Muscle layer of duodenum (tissue), 2 donors: ENCODE measurements at regions not wholly inside any gene's neighbourhood (a gene's known extent, or its start where the extent isn't known, plus 50 kb on each side); places are given as distances from the start of the nearest gene placed in this dataset.
"Not testable (repeated sequence)": the region's sequence is repeated elsewhere in the genome, so short reads cannot be mapped to it uniquely, and the experiment has no call there.

Experiments used
- H3K27ac ChIP-seq: one replicate; pipeline ENCODE4 v1.7.0; 2013; ENCODE audit warnings: mild to moderate bottlenecking, low read length
- H3K27me3 ChIP-seq: one replicate; pipeline ENCODE4 v1.7.0; 2013; ENCODE audit warnings: low read depth, mild to moderate bottlenecking, control low read depth, low read length
- H3K36me3 ChIP-seq, 2 donors: one replicate each; pipeline ENCODE4 v1.7.0; 2013; ENCODE audit warnings: low read length in 2 of 2, control low read depth in 1 of 2, mild to moderate bottlenecking in 1 of 2; ENCODE audit not compliant: insufficient read depth in 2 of 2, control insufficient read depth in 1 of 2
- H3K4me1 ChIP-seq, 2 donors: one replicate each; pipeline ENCODE4 v1.7.0; 2013; ENCODE audit warnings: low read length in 2 of 2, mild to moderate bottlenecking in 2 of 2, control low read depth in 1 of 2, moderate library complexity in 1 of 2; ENCODE audit not compliant: insufficient read depth in 2 of 2, control insufficient read depth in 1 of 2
- H3K4me3 ChIP-seq, 2 donors: one replicate each; pipeline ENCODE4 v1.7.0; 2013; ENCODE audit warnings: low read length in 2 of 2, low read depth in 1 of 2, mild to moderate bottlenecking in 1 of 2
- H3K9me3 ChIP-seq, 2 donors: one replicate each; pipeline ENCODE4 v1.7.0; 2013; ENCODE audit warnings: low read length in 2 of 2, control low read depth in 1 of 2, mild to moderate bottlenecking in 1 of 2; ENCODE audit not compliant: control insufficient read depth in 1 of 2
- donor health status: healthy.

- Histone ChIP-seq H3K4me1 (no peaks in the 10 kb centered on the region), H3K27me3 (no peaks in the 10 kb centered on the region), H3K36me3 (no peaks in the 10 kb centered on the region), H3K27ac (no peak overlapping the region), H3K9me3 (no peaks in the 10 kb centered on the region), H3K4me3 (no peak overlapping the region)
Observed at GRCh38 chr2:65779021-65779420, 346.6 kb upstream of the SPRED2 start.

GRCh38 chr2:65778137-65778536, 345.7 kb upstream of the SPRED2 start:
- no peak overlapping the region for H3K27ac ChIP-seq
- no peak overlapping the region for H3K4me3 ChIP-seq
- H3K4me1 ChIP-seq, result no peaks in the 10 kb centered on the region
- H3K27me3 ChIP-seq, result no peaks in the 10 kb centered on the region
- no peaks in the 10 kb centered on the region for H3K9me3 ChIP-seq
- H3K36me3 ChIP-seq, result no peaks in the 10 kb centered on the region

GRCh38 chr2:65775839-65776238, 343.4 kb upstream of the SPRED2 start:
- Histone ChIP-seq H3K4me1 (no peaks in the 10 kb centered on the region), H3K36me3 (no peaks in the 10 kb centered on the region), H3K27ac (no peak overlapping the region), H3K4me3 (no peak overlapping the region), H3K9me3 (no peaks in the 10 kb centered on the region), H3K27me3 (no peaks in the 10 kb centered on the region)

GRCh38 chr2:65767946-65768345, 335.5 kb upstream of the SPRED2 start:
- H3K36me3 ChIP-seq, result no peaks in the 10 kb centered on the region
- H3K9me3 ChIP-seq, result no peaks in the 10 kb centered on the region
- no peaks in the 10 kb centered on the region for H3K4me1 ChIP-seq
- H3K27ac ChIP-seq, result no peak overlapping the region
- no peak overlapping the region for H3K4me3 ChIP-seq
- no peaks in the 10 kb centered on the region for H3K27me3 ChIP-seq

- no peaks in the 10 kb centered on the region for H3K4me1 ChIP-seq
- H3K4me3 ChIP-seq, result no peak overlapping the region
- no peaks in the 10 kb centered on the region for H3K9me3 ChIP-seq
- no peak overlapping the region for H3K27ac ChIP-seq
- no peaks in the 10 kb centered on the region for H3K36me3 ChIP-seq
- no peaks in the 10 kb centered on the region for H3K27me3 ChIP-seq
Observed at GRCh38 chr2:65766768-65767267, 334.4 kb upstream of the SPRED2 start.

- no peak overlapping the region for H3K4me3 ChIP-seq
- H3K27me3 ChIP-seq, result no peaks in the 10 kb centered on the region
- no peaks in the 10 kb centered on the region for H3K36me3 ChIP-seq
- H3K4me1 ChIP-seq, result no peaks in the 10 kb centered on the region
- no peaks in the 10 kb centered on the region for H3K9me3 ChIP-seq
- no peak overlapping the region for H3K27ac ChIP-seq
Observed at GRCh38 chr2:65765376-65765775, 333.0 kb upstream of the SPRED2 start.

GRCh38 chr2:65762068-65762467, 329.7 kb upstream of the SPRED2 start:
- no peak overlapping the region for H3K27ac ChIP-seq
- H3K36me3 ChIP-seq, result no peaks in the 10 kb centered on the region
- no peaks in the 10 kb centered on the region for H3K27me3 ChIP-seq
- H3K4me3 ChIP-seq, result no peak overlapping the region
- peaks cover 0 to 3% of the 10 kb centered on the region in 2 donors for H3K9me3 ChIP-seq
- no peaks in the 10 kb centered on the region for H3K4me1 ChIP-seq

GRCh38 chr2:65754219-65754618, 321.8 kb upstream of the SPRED2 start:
- no peaks in the 10 kb centered on the region for H3K36me3 ChIP-seq
- H3K9me3 ChIP-seq, result peaks cover 0 to 8% of the 10 kb centered on the region in 2 donors
- no peak overlapping the region for H3K27ac ChIP-seq
- no peak overlapping the region for H3K4me3 ChIP-seq
- H3K4me1 ChIP-seq, result no peaks in the 10 kb centered on the region
- H3K27me3 ChIP-seq, result no peaks in the 10 kb centered on the region

GRCh38 chr2:65751408-65751807, 319.0 kb upstream of the SPRED2 start:
- Histone ChIP-seq H3K9me3 (no peaks in the 10 kb centered on the region), H3K36me3 (no peaks in the 10 kb centered on the region), H3K4me3 (no peak overlapping the region), H3K27ac (no peak overlapping the region), H3K27me3 (no peaks in the 10 kb centered on the region), H3K4me1 (no peaks in the 10 kb centered on the region)

- Histone ChIP-seq H3K27me3 (no peaks in the 10 kb centered on the region), H3K4me3 (no peak overlapping the region), H3K36me3 (no peaks in the 10 kb centered on the region), H3K27ac (no peak overlapping the region), H3K9me3 (no peaks in the 10 kb centered on the region), H3K4me1 (no peaks in the 10 kb centered on the region)
Observed at GRCh38 chr2:65749545-65749944, 317.1 kb upstream of the SPRED2 start.

GRCh38 chr2:65747875-65748274, 315.5 kb upstream of the SPRED2 start:
- not testable (repeated sequence) for H3K27me3 ChIP-seq, H3K27ac ChIP-seq, H3K36me3 ChIP-seq

GRCh38 chr2:65746931-65747675, 314.7 kb upstream of the SPRED2 start:
- no peaks in the 10 kb centered on the region for H3K27me3 ChIP-seq
- H3K9me3 ChIP-seq, result no peaks in the 10 kb centered on the region
- H3K4me1 ChIP-seq, result no peaks in the 10 kb centered on the region
- no peak overlapping the region for H3K4me3 ChIP-seq
- no peaks in the 10 kb centered on the region for H3K36me3 ChIP-seq
- no peak overlapping the region for H3K27ac ChIP-seq

More at GRCh38 chr2:65747875-65748274, 315.5 kb upstream of the SPRED2 start:
- not testable (repeated sequence) for H3K9me3 ChIP-seq, H3K4me3 ChIP-seq, H3K4me1 ChIP-seq
